ENCODE measurements at regions not wholly inside any gene's neighbourhood (a gene's known extent, or its start where the extent isn't known, plus 50 kb on each side); places are given as distances from the start of the nearest gene placed in this dataset.

- TF ChIP-seq CTCF (conservative IDR thresholded peaks at IDR 0.05 in 1 of 2, IDR thresholded peaks at IDR 0.05 in 1 of 2; ENCODE audit: low read depth in 1 of 2, low read length in 2 of 2) (no peak), EZH2 (IDR thresholded peaks at IDR 0.05; ENCODE audit: low read length, missing control alignments) (no peak)
- Histone ChIP-seq H2AFZ (ENCODE audit: low read length) (no peak overlapping the region), H3K4me2 (ENCODE audit: extremely low read depth, insufficient read depth, low read length) (no peak overlapping the region), H3K36me3 (ENCODE audit: control insufficient read depth, insufficient read depth, low read length) (no peaks in the 10 kb centered on the region), H3K79me2 (ENCODE audit: control insufficient read depth, insufficient read depth, low read length) (no peaks in the 10 kb centered on the region), H4K20me1 (ENCODE audit: control insufficient read depth, extremely low read depth, insufficient read depth, low read length) (no peaks in the 10 kb centered on the region), H3K27ac (ENCODE audit: insufficient read depth, low read length) (no peak overlapping the region), H3K4me1 (ENCODE audit: control insufficient read depth, extremely low read depth, insufficient read depth, low read length) (no peaks in the 10 kb centered on the region), H3K27me3 (ENCODE audit: control insufficient read depth, insufficient read depth, low read length) (no peaks in the 10 kb centered on the region), H3K4me3 (replicated peaks in 1 of 4; ENCODE audit: control extremely low read depth in 1 of 4, insufficient read depth in 1 of 4, low read depth in 3 of 4, low read length in 4 of 4) (no peak overlapping the region), H3K9ac (ENCODE audit: insufficient read depth, low read length) (no peak overlapping the region), H3K9me3 (ENCODE audit: control insufficient read depth, insufficient read depth, low read depth, low read length) (no peaks in the 10 kb centered on the region)
- DNase-seq (ENCODE audit: low read depth in 2 of 2), result no peak
Observed at GRCh38 chr17:53168413-53168812, 654.3 kb upstream of the KIF2B start.

DNA sequence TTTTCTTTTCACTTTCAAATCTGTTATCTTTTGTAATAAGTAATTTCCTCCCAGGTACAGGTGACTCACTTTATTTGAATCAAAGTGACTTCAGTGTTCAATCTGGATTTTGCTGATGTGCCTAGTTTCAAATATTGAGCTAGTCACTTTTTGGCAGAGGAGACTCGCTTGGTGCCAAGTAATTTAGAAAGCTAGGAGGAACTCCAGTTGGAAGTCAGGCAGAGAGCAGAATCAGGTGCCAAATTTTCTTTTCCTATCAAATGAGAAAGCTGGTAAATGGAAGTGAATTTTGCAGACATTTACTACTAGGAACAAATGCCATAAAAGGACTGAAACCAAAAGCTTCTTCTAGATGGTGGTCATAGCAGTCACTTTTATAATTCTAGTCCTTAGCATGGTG lies 656.0 kb upstream of the KIF2B start:
- H3K27me3 ChIP-seq (ENCODE audit: control insufficient read depth, insufficient read depth, low read length), result no peaks in the 10 kb centered on the region
- H3K4me2 ChIP-seq (ENCODE audit: extremely low read depth, insufficient read depth, low read length), result no peak overlapping the region
- H3K27ac ChIP-seq (ENCODE audit: insufficient read depth, low read length), result no peak overlapping the region
- no peak for DNase-seq (ENCODE audit: low read depth in 2 of 2)
- H4K20me1 ChIP-seq (ENCODE audit: control insufficient read depth, extremely low read depth, insufficient read depth, low read length), result no peaks in the 10 kb centered on the region
- no peaks in the 10 kb centered on the region for H3K9me3 ChIP-seq (ENCODE audit: control insufficient read depth, insufficient read depth, low read depth, low read length)
- H3K9ac ChIP-seq (ENCODE audit: insufficient read depth, low read length), result no peak overlapping the region
- H2AFZ ChIP-seq (ENCODE audit: low read length), result no peak overlapping the region
- H3K79me2 ChIP-seq (ENCODE audit: control insufficient read depth, insufficient read depth, low read length), result no peaks in the 10 kb centered on the region
- H3K4me3 ChIP-seq (replicated peaks in 1 of 4; ENCODE audit: control extremely low read depth in 1 of 4, insufficient read depth in 1 of 4, low read depth in 3 of 4, low read length in 4 of 4), result no peak overlapping the region
- no peak for TF ChIP-seq EZH2 (IDR thresholded peaks at IDR 0.05; ENCODE audit: low read length, missing control alignments)
- H3K36me3 ChIP-seq (ENCODE audit: control insufficient read depth, insufficient read depth, low read length), result no peaks in the 10 kb centered on the region
- H3K4me1 ChIP-seq (ENCODE audit: control insufficient read depth, extremely low read depth, insufficient read depth, low read length), result no peaks in the 10 kb centered on the region

DNA sequence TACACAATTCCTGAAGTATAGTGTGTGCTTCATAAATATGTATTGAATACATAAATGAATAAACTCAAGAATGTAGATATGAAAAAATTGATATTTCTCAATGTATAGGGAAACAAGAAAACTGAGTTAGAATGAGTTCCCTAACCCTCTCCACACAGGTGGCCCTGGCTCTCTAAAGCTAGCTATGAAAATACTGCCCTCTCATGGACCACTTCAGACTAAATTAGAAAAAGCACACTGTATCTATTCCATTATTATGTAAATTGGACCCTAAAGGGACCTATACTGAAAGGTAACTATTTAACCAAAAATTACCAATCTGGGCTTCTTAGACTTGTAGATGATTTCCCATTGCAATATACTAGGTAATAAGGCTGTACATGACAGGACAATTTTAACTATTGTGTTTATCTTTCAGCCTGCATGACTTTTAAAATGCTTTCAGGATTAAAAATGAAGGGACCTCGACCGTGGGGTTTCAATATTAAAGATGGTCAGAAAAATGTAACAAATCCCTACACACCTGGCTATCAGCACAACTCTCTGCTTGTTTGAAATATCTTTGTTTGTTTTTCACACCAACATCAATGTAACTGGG lies 672.5 kb upstream of the KIF2B start:
- no peaks in the 10 kb centered on the region for H3K4me1 ChIP-seq (ENCODE audit: control insufficient read depth, extremely low read depth, insufficient read depth, low read length)
- no peaks in the 10 kb centered on the region for H3K79me2 ChIP-seq (ENCODE audit: control insufficient read depth, insufficient read depth, low read length)
- H3K4me2 ChIP-seq (ENCODE audit: extremely low read depth, insufficient read depth, low read length), result no peak overlapping the region
- H3K36me3 ChIP-seq (ENCODE audit: control insufficient read depth, insufficient read depth, low read length), result no peaks in the 10 kb centered on the region
- H2AFZ ChIP-seq (ENCODE audit: low read length), result no peak overlapping the region
- DNase-seq (ENCODE audit: low read depth in 2 of 2), result peak in 1 of 2 donors; percentile 0
- TF ChIP-seq CTCF (conservative IDR thresholded peaks at IDR 0.05 in 1 of 2, IDR thresholded peaks at IDR 0.05 in 1 of 2; ENCODE audit: low read depth in 1 of 2, low read length in 2 of 2) (no peak), EZH2 (IDR thresholded peaks at IDR 0.05; ENCODE audit: low read length, missing control alignments) (no peak)
- H3K27me3 ChIP-seq (ENCODE audit: control insufficient read depth, insufficient read depth, low read length), result no peaks in the 10 kb centered on the region
- H3K9ac ChIP-seq (ENCODE audit: insufficient read depth, low read length), result no peak overlapping the region
- no peaks in the 10 kb centered on the region for H4K20me1 ChIP-seq (ENCODE audit: control insufficient read depth, extremely low read depth, insufficient read depth, low read length)
- no peak overlapping the region for H3K4me3 ChIP-seq (replicated peaks in 1 of 4; ENCODE audit: control extremely low read depth in 1 of 4, insufficient read depth in 1 of 4, low read depth in 3 of 4, low read length in 4 of 4)
- H3K27ac ChIP-seq (ENCODE audit: insufficient read depth, low read length), result no peak overlapping the region
- no peaks in the 10 kb centered on the region for H3K9me3 ChIP-seq (ENCODE audit: control insufficient read depth, insufficient read depth, low read depth, low read length)
